ENCODE measurements at regions not wholly inside any gene's neighbourhood (a gene's known extent, or its start where the extent isn't known, plus 50 kb on each side); places are given as distances from the start of the nearest gene placed in this dataset.
A peak's percentile ranks its signal among the peaks of the same experiment; 100 is the strongest.

DNA sequence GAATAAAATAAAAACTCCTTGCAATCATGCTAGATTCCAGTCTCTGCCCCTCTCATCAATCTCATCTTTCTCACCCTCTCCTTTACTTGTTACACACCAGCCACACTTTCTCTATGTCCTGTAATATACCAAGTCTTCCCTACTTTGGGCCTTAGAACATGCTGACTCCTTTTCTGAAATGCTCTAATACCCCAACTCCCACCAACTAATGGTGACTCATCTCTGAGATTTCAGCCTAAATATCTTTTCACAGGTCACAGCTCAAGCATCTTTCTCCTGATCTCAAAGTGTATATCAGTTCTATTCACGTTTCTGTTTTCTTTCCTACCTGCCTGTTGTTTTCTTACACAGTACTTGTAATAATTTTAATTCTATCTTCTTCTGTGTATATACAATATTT, 378.9 kb upstream of the PRICKLE1 start:
- in situ Hi-C loops (cut with HindIII; ENCODE audit: low pct_unique_long_range_greater_than_20kb, low sequenced_read_pairs) = no loop called here
- TF ChIP-seq JUND (IDR thresholded peaks at IDR 0.05; ENCODE audit: low read depth) = no peak
- no peak for DNase-seq (ENCODE audit: low read depth in 1 of 2, low spot score in 1 of 2)

DNA sequence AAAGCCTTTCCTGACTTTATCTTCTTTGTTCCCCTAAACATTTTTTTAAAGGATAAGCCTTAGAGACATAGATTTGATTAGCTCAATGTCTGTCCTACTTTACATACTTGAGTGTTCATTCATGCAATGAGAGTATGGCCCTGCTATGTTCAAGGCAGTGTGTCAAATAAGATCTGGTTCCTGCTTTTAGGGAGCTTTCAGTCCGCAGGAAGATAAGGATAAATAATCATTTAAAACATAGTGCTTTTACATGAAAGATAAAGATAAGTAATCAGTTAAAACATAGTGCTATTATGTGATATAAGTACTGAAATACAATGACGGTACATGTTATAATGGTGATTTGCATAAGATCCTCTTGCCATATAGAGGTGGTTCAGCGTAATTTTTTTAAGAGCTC, 378.3 kb upstream of the PRICKLE1 start:
- in situ Hi-C loops (cut with HindIII; ENCODE audit: low pct_unique_long_range_greater_than_20kb, low sequenced_read_pairs) = no loop called here
- DNase-seq (ENCODE audit: low read depth in 1 of 2, low spot score in 1 of 2) = no peak
- TF ChIP-seq JUND (IDR thresholded peaks at IDR 0.05; ENCODE audit: low read depth) = no peak

DNA sequence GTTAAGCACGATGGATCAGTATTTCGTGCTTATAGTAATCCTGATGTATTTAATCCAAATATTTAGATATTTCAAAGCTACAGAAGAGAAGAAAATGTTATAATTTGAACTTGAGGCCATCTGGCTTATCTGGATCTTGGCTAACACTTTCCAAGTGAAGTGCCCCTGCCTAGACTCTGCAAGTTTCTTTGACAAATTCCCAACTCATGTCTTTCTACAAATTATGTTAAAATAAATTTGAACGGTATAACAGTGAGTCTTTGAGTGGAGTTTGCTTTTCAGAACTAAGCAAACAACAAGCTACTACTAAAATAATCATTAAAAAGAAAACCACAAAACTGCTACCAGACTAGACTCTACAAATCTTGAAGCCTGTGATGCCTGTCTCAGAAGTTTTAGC, 374.4 kb upstream of the PRICKLE1 start:
- in situ Hi-C loops (cut with HindIII; ENCODE audit: low pct_unique_long_range_greater_than_20kb, low sequenced_read_pairs) = no loop called here
- no peak for TF ChIP-seq JUND (IDR thresholded peaks at IDR 0.05; ENCODE audit: low read depth)
- DNase-seq (ENCODE audit: low read depth in 1 of 2, low spot score in 1 of 2) = no peak

DNA sequence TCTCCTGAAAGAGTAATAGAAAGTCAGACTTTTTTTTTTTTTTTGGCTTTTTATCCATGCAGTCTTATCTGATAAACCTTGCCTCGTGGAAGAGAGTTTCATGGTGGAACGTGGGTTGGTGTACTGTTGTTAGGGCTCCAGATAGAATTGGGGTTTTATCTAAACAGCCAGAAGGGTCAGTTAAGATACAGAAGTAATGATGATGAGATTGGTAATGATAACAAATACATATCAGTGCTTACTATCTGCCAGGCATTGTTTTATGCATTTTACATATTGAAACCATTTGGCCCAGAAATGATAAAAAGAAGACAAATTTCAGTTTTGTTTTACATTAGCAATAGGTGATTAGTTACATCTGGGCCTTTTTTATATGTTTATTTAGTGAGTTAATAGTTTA, 372.8 kb upstream of the PRICKLE1 start:
- in situ Hi-C loops (cut with HindIII; ENCODE audit: low pct_unique_long_range_greater_than_20kb, low sequenced_read_pairs) = no loop called here
- no peak for DNase-seq (ENCODE audit: low read depth in 1 of 2, low spot score in 1 of 2)
- no peak for TF ChIP-seq JUND (IDR thresholded peaks at IDR 0.05; ENCODE audit: low read depth)

DNA sequence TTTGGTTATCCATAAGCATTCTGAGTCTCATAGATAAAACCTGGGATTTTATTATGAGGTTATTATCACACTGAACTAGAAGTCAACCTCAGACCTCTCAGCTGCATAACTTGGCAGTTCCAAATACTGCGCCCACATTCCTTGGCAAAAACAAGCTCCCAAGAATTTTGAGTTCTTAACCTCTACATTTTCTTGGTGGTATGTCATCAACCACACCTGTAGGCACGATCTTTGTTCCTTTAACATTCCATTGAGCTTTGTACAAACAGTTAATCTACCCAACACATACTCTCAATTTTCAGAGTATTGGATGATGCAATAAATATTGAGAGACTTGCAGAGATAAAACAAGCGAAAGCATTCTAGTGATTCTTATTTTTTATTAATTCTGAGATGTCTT, 371.8 kb upstream of the PRICKLE1 start:
- in situ Hi-C loops (cut with HindIII; ENCODE audit: low pct_unique_long_range_greater_than_20kb, low sequenced_read_pairs) = no loop called here
- DNase-seq (ENCODE audit: low read depth in 1 of 2, low spot score in 1 of 2) = peak; percentile 4 to 93
- TF ChIP-seq JUND (IDR thresholded peaks at IDR 0.05; ENCODE audit: low read depth) = peak; percentile 99

DNA sequence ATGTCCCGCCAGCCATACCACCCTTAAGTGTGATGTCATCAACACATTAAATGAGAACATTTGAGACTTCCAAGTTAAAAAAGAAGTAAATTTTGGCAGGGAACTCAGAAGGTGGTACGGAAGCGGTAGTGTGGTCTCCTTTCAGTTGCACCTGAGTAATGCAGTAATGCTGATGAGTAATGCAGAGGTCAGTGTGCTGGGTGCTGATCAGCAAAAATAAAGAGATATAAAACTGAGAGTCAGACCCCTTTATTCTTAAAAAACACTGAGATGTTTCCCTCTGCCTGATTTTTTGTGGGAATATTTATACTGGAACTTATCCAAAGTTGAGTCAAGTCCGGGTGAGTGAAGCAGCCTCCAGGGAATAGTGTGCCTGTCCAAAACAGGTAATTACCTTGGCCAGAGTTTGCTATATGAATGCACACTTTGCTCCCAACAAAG, 370.6 kb upstream of the PRICKLE1 start:
- in situ Hi-C loops (cut with HindIII; ENCODE audit: low pct_unique_long_range_greater_than_20kb, low sequenced_read_pairs) = no loop called here
- DNase-seq (ENCODE audit: low read depth in 1 of 2, low spot score in 1 of 2) = peak; percentile 14 to 86

DNA sequence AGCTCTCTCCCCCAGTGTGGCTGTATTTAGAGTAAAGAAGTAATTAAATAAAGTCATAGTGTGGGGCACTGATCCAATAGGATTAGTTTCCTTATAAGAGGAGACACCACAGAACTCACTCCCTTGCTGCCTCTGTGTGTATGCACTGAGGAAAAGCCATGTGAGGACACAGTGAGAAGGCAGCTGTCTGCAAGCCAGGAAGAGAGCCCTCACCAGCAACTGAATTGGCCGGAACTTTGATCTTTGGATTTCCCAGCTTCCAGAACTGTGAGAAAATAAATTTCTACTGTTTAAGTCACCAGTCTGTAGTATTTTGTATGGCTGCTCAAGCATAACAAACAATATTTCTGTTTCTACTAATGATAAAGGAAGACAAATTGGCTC, 368.7 kb upstream of the PRICKLE1 start:
- DNase-seq (ENCODE audit: low read depth in 1 of 2, low spot score in 1 of 2) = peak in 1 of 2 experiments; percentile 48
- in situ Hi-C loops (cut with HindIII; ENCODE audit: low pct_unique_long_range_greater_than_20kb, low sequenced_read_pairs) = no loop called here
- no peak for TF ChIP-seq JUND (IDR thresholded peaks at IDR 0.05; ENCODE audit: low read depth)

More for the DNA sequence above, 370.6 kb upstream of the PRICKLE1 start:
- peak; percentile 34; the same call in 1 of the 2 replicates for TF ChIP-seq JUND (IDR thresholded peaks at IDR 0.05; ENCODE audit: low read depth)

DNA sequence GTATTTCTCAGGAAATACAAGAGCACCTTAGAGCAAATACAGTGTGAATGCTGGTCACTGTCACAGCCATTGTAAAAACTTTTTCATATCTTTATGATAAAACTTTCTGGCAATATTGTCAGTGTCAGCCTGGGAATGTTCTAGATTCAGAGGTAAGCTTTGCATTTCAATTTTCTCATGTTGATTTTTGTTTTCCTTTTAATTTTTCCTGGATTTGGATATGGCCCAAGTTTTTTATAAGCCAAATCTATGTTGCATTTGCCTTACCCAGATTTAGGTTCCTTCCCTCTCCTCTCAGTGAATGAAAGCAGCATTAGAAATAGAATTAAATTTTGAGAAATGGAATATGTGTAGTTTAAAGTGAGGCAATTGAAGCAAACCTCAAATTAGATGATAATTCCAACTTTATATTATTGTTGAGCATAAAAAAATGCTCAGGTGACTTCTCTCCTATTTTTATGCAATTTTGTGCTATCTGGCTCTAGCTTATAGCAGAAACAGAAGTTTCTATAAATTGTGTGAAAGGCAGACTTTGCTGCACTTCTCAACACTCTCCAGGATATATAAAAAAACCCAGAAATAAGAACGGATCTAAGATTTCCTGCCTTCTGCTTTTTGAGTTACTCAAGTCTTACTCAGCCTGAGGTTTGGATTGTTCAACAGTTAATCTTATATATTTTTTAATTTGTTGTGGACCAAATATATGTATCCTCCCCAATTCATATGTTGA, 368.2 kb upstream of the PRICKLE1 start:
- no peak for TF ChIP-seq JUND (IDR thresholded peaks at IDR 0.05; ENCODE audit: low read depth)
- no peak for DNase-seq (ENCODE audit: low read depth in 1 of 2, low spot score in 1 of 2)
- in situ Hi-C loops (cut with HindIII; ENCODE audit: low pct_unique_long_range_greater_than_20kb, low sequenced_read_pairs) = no loop called here

DNA sequence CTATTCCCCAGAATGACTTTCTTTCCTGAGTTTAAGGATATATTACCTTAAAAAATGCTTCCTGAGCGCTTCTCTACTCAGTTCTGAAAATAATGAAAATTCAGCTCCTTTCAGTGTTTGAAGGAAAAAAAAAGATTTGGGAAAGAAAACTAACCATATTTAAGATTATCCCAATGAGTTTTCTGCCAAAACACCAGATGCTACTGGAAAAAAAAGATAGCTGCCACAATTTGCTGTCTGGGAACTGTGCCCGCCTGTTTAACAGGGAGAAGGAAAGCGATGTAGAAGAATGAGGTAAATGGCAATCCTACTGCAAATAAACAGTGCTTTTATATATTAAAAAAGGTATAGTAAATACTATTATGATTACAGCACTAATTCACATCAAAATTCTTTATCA, 367.6 kb upstream of the PRICKLE1 start:
- no peak for DNase-seq (ENCODE audit: low read depth in 1 of 2, low spot score in 1 of 2)
- no peak for TF ChIP-seq JUND (IDR thresholded peaks at IDR 0.05; ENCODE audit: low read depth)
- in situ Hi-C loops (cut with HindIII; ENCODE audit: low pct_unique_long_range_greater_than_20kb, low sequenced_read_pairs) = no loop called here

DNA sequence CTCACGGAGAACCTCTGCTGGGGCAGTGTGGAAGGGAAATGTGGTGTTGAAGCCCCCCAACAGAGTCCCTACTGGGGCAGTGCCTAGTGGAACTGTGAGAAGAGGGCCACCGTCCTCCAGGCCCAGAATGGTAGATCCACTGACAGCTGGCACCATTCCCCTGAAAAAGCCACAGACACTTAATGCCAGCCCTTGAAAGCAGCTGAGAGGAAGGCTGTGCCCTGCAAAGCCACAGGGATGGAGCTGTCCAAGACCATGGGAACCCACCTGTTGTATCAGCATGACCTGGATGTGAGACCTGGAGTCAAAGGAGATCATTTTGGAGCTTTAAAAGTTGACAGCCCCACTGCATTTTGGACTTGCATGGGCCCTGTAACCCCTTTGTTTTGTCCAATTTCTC, 363.5 kb upstream of the PRICKLE1 start:
- TF ChIP-seq JUND (IDR thresholded peaks at IDR 0.05; ENCODE audit: low read depth) = no peak
- in situ Hi-C loops (cut with HindIII; ENCODE audit: low pct_unique_long_range_greater_than_20kb, low sequenced_read_pairs) = no loop called here

DNA sequence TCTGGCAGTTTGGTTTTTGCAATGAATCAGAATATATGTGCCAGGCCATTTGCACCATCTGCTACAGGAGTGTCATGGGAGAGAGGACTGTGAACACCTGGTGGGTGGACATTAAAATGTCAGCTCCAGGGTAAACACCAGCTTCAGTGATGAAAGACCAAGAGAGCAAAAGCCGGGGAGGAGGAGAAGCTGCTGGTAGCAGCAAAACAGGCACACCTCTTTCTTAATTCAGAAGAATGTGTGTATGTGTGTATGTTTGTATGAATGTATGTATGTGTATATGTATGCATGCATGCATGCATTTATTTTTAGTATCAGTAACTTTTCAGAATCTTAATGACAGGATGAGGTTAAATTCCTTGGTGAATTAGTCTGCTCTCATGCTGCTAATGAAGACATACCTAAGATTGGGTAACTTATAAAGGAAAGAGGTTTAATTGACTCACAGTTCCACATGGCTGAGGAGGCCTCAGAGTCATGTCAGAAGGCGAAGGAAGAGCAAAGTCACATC, 357.4 kb upstream of the PRICKLE1 start:
- DNase-seq (ENCODE audit: low read depth in 1 of 2, low spot score in 1 of 2) = no peak
- no peak for TF ChIP-seq JUND (IDR thresholded peaks at IDR 0.05; ENCODE audit: low read depth)
- in situ Hi-C loops (cut with HindIII; ENCODE audit: low pct_unique_long_range_greater_than_20kb, low sequenced_read_pairs) = no loop called here

More for the DNA sequence above, 363.5 kb upstream of the PRICKLE1 start:
- DNase-seq (ENCODE audit: low read depth in 1 of 2, low spot score in 1 of 2) = no peak

DNA sequence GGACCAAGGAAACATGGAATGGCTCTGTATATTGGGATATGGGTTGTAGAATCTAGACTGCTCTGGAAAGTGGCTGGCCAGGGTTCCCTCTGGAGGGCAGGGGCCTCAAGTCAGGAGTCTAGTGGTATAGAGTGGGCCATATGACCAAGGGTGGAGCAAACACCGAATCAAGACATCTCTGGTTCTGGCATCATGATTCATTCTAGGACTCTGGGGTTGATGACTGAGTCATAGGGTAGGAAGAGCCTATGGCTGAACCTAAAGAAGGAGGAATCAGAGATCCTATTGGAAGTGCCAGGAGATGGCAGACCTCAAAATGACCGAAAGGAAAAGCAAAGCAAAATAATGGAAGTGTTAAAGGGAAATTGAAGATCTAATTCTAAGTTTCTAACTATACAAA, 356.4 kb upstream of the PRICKLE1 start:
- no peak for DNase-seq (ENCODE audit: low read depth in 1 of 2, low spot score in 1 of 2)
- no peak for TF ChIP-seq JUND (IDR thresholded peaks at IDR 0.05; ENCODE audit: low read depth)
- in situ Hi-C loops (cut with HindIII; ENCODE audit: low pct_unique_long_range_greater_than_20kb, low sequenced_read_pairs) = no loop called here

DNA sequence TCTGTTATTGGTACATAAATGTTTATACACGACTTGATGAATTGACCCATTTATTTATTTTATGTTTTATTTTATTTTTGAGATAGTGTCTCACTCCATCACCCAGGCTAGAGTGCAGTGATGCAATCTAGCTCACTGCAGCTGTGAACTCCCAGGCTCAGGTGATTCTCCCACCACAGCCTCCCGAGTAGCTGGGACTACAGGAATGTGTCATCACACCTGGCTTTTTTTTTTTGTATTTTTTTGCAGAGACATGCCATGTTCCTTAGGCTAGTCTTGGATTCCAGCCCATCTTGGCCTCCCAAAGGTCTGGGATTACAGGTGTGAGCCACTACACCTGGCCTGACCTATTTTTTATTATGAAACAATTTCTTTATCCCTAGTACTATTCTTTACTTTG, 355.0 kb upstream of the PRICKLE1 start:
- no peak for DNase-seq (ENCODE audit: low read depth in 1 of 2, low spot score in 1 of 2)
- in situ Hi-C loops (cut with HindIII; ENCODE audit: low pct_unique_long_range_greater_than_20kb, low sequenced_read_pairs) = no loop called here
- no peak for TF ChIP-seq JUND (IDR thresholded peaks at IDR 0.05; ENCODE audit: low read depth)

DNA sequence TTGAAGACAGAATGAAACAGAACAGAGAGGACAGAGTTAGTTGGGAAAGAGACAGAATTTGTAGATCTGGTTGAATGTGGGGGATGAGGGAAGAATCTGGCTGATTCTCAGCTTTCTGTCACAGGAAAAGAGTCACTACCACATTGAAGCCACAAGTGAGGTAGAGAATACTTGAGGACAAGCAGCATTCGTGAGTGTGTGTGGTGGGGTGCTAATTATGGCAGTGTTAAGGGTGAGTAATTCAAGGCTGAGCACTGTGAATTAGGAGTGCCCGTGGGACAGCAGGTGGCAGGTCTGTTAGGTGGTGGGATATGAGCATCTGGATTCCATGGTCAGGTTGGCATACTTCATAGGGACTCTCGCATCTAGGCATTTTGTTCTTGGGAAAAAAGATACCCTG, 347.4 kb upstream of the PRICKLE1 start:
- in situ Hi-C loops (cut with HindIII; ENCODE audit: low pct_unique_long_range_greater_than_20kb, low sequenced_read_pairs) = no loop called here
- TF ChIP-seq JUND (IDR thresholded peaks at IDR 0.05; ENCODE audit: low read depth) = no peak
- no peak for DNase-seq (ENCODE audit: low read depth in 1 of 2, low spot score in 1 of 2)
